Subcutaneous abdominal adipose tissue (tissue), 5 donors: ENCODE measurements at regions not wholly inside any gene's neighbourhood (a gene's known extent, or its start where the extent isn't known, plus 50 kb on each side); places are given as distances from the start of the nearest gene placed in this dataset.
A peak's percentile ranks its signal among the peaks of the same experiment; 100 is the strongest.

Experiments
- H3K27ac ChIP-seq: one replicate; pipeline ENCODE4 v1.7.0; 2013; ENCODE audit warnings: low read depth, mild to moderate bottlenecking, inconsistent platforms, low read length, moderate library complexity
- H3K27me3 ChIP-seq, 5 donors: one replicate each; pipeline ENCODE4 v1.7.0; 2013; ENCODE audit warnings: low read length in 5 of 5, inconsistent platforms in 1 of 5; ENCODE audit not compliant: control insufficient read depth in 5 of 5, insufficient read depth in 4 of 5
- H3K36me3 ChIP-seq, 5 donors: one replicate each; pipeline ENCODE4 v1.7.0; 2013; ENCODE audit warnings: low read length in 5 of 5; ENCODE audit not compliant: control insufficient read depth in 5 of 5, insufficient read depth in 5 of 5
- H3K4me1 ChIP-seq, 5 donors: one replicate each; pipeline ENCODE4 v1.7.0; 2013; ENCODE audit warnings: low read length in 5 of 5, mild to moderate bottlenecking in 3 of 5, moderate library complexity in 1 of 5; ENCODE audit not compliant: control insufficient read depth in 5 of 5, insufficient read depth in 5 of 5
- H3K4me3 ChIP-seq, 5 donors: one replicate each; pipeline ENCODE4 v1.7.0; 2013; ENCODE audit warnings: low read length in 5 of 5, low read depth in 1 of 5
- H3K9ac ChIP-seq, 5 donors: one replicate each; pipeline ENCODE4 v1.7.0; 2013; ENCODE audit warnings: low read length in 5 of 5, mild to moderate bottlenecking in 4 of 5, moderate library complexity in 3 of 5
- H3K9me3 ChIP-seq, 5 donors: one replicate each; pipeline ENCODE4 v1.7.0; 2013; ENCODE audit warnings: low read length in 5 of 5; ENCODE audit not compliant: control insufficient read depth in 5 of 5
- donor health status: healthy.
- donor health status: healthy.
- donor health status: healthy.
- donor health status: healthy.
- donor health status: healthy.

GRCh38 chr5:39896706-39897105, 471.9 kb upstream of the DAB2 start:
- H3K27ac ChIP-seq, result no peak overlapping the region
- no peaks in the 10 kb centered on the region for H3K27me3 ChIP-seq
- no peaks in the 10 kb centered on the region for H3K36me3 ChIP-seq
- no peak overlapping the region for H3K9ac ChIP-seq
- no peak overlapping the region for H3K4me3 ChIP-seq
- no peaks in the 10 kb centered on the region for H3K9me3 ChIP-seq
- no peaks in the 10 kb centered on the region for H3K4me1 ChIP-seq

GRCh38 chr5:39896104-39896503, 471.3 kb upstream of the DAB2 start:
- H3K36me3 ChIP-seq, result no peaks in the 10 kb centered on the region
- no peak overlapping the region for H3K27ac ChIP-seq
- H3K4me3 ChIP-seq, result no peak overlapping the region
- H3K9me3 ChIP-seq, result no peaks in the 10 kb centered on the region
- no peak overlapping the region for H3K9ac ChIP-seq
- peaks cover 0 to 5% (median 0%) of the 10 kb centered on the region in 5 donors for H3K4me1 ChIP-seq
- no peaks in the 10 kb centered on the region for H3K27me3 ChIP-seq

GRCh38 chr5:39892708-39893107, 467.9 kb upstream of the DAB2 start:
- H3K27ac ChIP-seq, result no peak overlapping the region
- no peaks in the 10 kb centered on the region for H3K36me3 ChIP-seq
- peak overlapping the region in 1 of 5 donors; percentile 26 for H3K4me3 ChIP-seq
- H3K9ac ChIP-seq, result no peak overlapping the region
- H3K27me3 ChIP-seq, result no peaks in the 10 kb centered on the region
- no peaks in the 10 kb centered on the region for H3K9me3 ChIP-seq
- H3K4me1 ChIP-seq, result peaks cover 0 to 5% (median 0%) of the 10 kb centered on the region in 5 donors

- Histone ChIP-seq H3K9ac (no peak overlapping the region), H3K36me3 (no peaks in the 10 kb centered on the region), H3K9me3 (no peaks in the 10 kb centered on the region)
These were observed 466.6 kb upstream of the DAB2 start for GRCh38 chr5:39891376-39891775.

GRCh38 chr5:39880985-39881384, 456.2 kb upstream of the DAB2 start:
- Histone ChIP-seq H3K4me1 (peaks cover 0 to 3% (median 0%) of the 10 kb centered on the region in 5 donors), H3K27ac (no peak overlapping the region), H3K9ac (no peak overlapping the region), H3K4me3 (no peak overlapping the region), H3K9me3 (no peaks in the 10 kb centered on the region), H3K27me3 (no peaks in the 10 kb centered on the region), H3K36me3 (no peaks in the 10 kb centered on the region)

More at GRCh38 chr5:39891376-39891775, 466.6 kb upstream of the DAB2 start:
- Histone ChIP-seq H3K27ac (no peak overlapping the region), H3K27me3 (no peaks in the 10 kb centered on the region), H3K4me1 (peaks cover 0 to 5% (median 0%) of the 10 kb centered on the region in 5 donors), H3K4me3 (peak overlapping the region in 1 of 5 donors; percentile 2)

GRCh38 chr5:39877479-39877878, 452.7 kb upstream of the DAB2 start:
- no peak overlapping the region for H3K27ac ChIP-seq
- H3K4me1 ChIP-seq, result peaks cover 0 to 3% (median 0%) of the 10 kb centered on the region in 5 donors
- no peaks in the 10 kb centered on the region for H3K9me3 ChIP-seq
- no peaks in the 10 kb centered on the region for H3K36me3 ChIP-seq
- no peak overlapping the region for H3K9ac ChIP-seq
- H3K4me3 ChIP-seq, result no peak overlapping the region
- no peaks in the 10 kb centered on the region for H3K27me3 ChIP-seq

- Histone ChIP-seq H3K27me3 (no peaks in the 10 kb centered on the region), H3K9ac (no peak overlapping the region), H3K4me1 (no peaks in the 10 kb centered on the region), H3K9me3 (no peaks in the 10 kb centered on the region), H3K27ac (no peak overlapping the region), H3K4me3 (no peak overlapping the region), H3K36me3 (no peaks in the 10 kb centered on the region)
These were observed 451.4 kb upstream of the DAB2 start for GRCh38 chr5:39876146-39876545.

GRCh38 chr5:39870137-39870536, 445.4 kb upstream of the DAB2 start:
- H3K27me3 ChIP-seq, result no peaks in the 10 kb centered on the region
- no peaks in the 10 kb centered on the region for H3K36me3 ChIP-seq
- no peak overlapping the region for H3K9ac ChIP-seq
- H3K9me3 ChIP-seq, result peaks cover 0 to 9% (median 0%) of the 10 kb centered on the region in 5 donors
- H3K27ac ChIP-seq, result no peak overlapping the region
- H3K4me1 ChIP-seq, result no peaks in the 10 kb centered on the region
- H3K4me3 ChIP-seq, result no peak overlapping the region

- H3K9ac ChIP-seq, result no peak overlapping the region
- no peaks in the 10 kb centered on the region for H3K36me3 ChIP-seq
- H3K27ac ChIP-seq, result no peak overlapping the region
- peaks cover 0 to 9% (median 0%) of the 10 kb centered on the region in 5 donors for H3K9me3 ChIP-seq
- no peaks in the 10 kb centered on the region for H3K27me3 ChIP-seq
- no peaks in the 10 kb centered on the region for H3K4me1 ChIP-seq
- H3K4me3 ChIP-seq, result no peak overlapping the region
These were observed 444.6 kb upstream of the DAB2 start for GRCh38 chr5:39869396-39869795.

- H3K9ac ChIP-seq, result no peak overlapping the region
- H3K9me3 ChIP-seq, result peaks cover 0 to 9% (median 0%) of the 10 kb centered on the region in 5 donors
- H3K27ac ChIP-seq, result no peak overlapping the region
These were observed 443.1 kb upstream of the DAB2 start for GRCh38 chr5:39867923-39868322.

More at GRCh38 chr5:39867923-39868322, 443.1 kb upstream of the DAB2 start:
- no peak overlapping the region for H3K4me3 ChIP-seq
- no peaks in the 10 kb centered on the region for H3K27me3 ChIP-seq
- H3K36me3 ChIP-seq, result no peaks in the 10 kb centered on the region
- no peaks in the 10 kb centered on the region for H3K4me1 ChIP-seq
